ENCODE measurements at regions not wholly inside any gene's neighbourhood (a gene's known extent, or its start where the extent isn't known, plus 50 kb on each side); places are given as distances from the start of the nearest gene placed in this dataset.
"Not testable (repeated sequence)": the region's sequence is repeated elsewhere in the genome, so short reads cannot be mapped to it uniquely, and the experiment has no call there.

GRCh38 chr16:6726621-6727020 is 606.0 kb upstream of the RBFOX1 start:
- 55 to 79% (median 70%) methylated on average over 4 of the region's 4 CpGs for WGBS, 4 donors
- intact Hi-C loops (cut with DNase I) = no loop called here

GRCh38 chr16:6725634-6726331 is 606.9 kb upstream of the RBFOX1 start:
- Histone ChIP-seq H3K9me3 (peaks cover 0 to 7% (median 0%) of the 10 kb centered on the region in 12 donors), H3K4me1 (no peaks in the 10 kb centered on the region), H3K27ac (no peak overlapping the region), H3K4me3 (no peak overlapping the region), H3K36me3 (no peaks in the 10 kb centered on the region), H3K27me3 (peaks cover 0 to 7% (median 0%) of the 10 kb centered on the region in 9 donors)
- TF ChIP-seq CTCF (IDR thresholded peaks at IDR 0.05) (no peak), POLR2A (IDR thresholded peaks at IDR 0.05) (no peak)
- ATAC-seq (no peak), DNase-seq (no peak)
- WGBS, 4 donors = 40 to 42% (median 42%) methylated on average over 7 of the region's 7 CpGs
- intact Hi-C loops (cut with DNase I) = no loop called here

More at GRCh38 chr16:6726621-6727020, 606.0 kb upstream of the RBFOX1 start:
- Histone ChIP-seq H3K9me3 (peaks cover 0 to 7% (median 0%) of the 10 kb centered on the region in 12 donors), H3K4me3 (no peak overlapping the region), H3K4me1 (no peaks in the 10 kb centered on the region), H3K36me3 (no peaks in the 10 kb centered on the region), H3K27ac (no peak overlapping the region), H3K27me3 (peaks cover 0 to 7% (median 0%) of the 10 kb centered on the region in 9 donors)
- ATAC-seq = no peak
- no peak for TF ChIP-seq CTCF (IDR thresholded peaks at IDR 0.05)
- no peak for TF ChIP-seq POLR2A (IDR thresholded peaks at IDR 0.05)
- DNase-seq = no peak

DNA sequence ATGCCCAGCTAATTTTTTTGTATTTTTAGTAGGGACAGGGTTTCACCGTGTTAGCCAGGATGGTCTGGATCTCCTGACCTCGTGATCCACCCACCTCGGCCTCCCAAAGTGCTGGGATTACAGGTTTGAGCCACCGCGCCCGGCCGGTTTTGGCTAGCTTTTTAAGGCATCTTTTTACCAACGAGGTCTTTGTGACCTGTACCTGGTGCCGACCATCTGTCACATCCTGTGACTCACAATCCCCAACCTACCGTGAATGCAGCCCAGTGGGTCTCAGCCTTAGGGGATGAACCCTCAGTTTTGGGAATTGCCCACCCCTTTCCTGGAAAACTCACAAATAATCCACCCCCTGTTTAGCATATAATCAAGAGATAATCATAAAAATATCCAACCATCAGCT is 607.4 kb upstream of the RBFOX1 start:
- H3K36me3 ChIP-seq; H3K4me1 ChIP-seq; H3K27ac ChIP-seq; DNase-seq; ATAC-seq; H3K4me3 ChIP-seq; H3K27me3 ChIP-seq; H3K9me3 ChIP-seq; intact Hi-C loops (cut with DNase I): not testable (repeated sequence)
- WGBS, 4 donors = 79 to 87% (median 85%) methylated on average over 10 of the region's 10 CpGs

GRCh38 chr16:6722786-6723185 is 609.9 kb upstream of the RBFOX1 start:
- Histone ChIP-seq H3K27ac (no peak overlapping the region), H3K27me3 (peaks cover 0 to 3% (median 0%) of the 10 kb centered on the region in 9 donors), H3K4me3 (no peak overlapping the region), H3K36me3 (no peaks in the 10 kb centered on the region), H3K4me1 (no peaks in the 10 kb centered on the region), H3K9me3 (peaks cover 0 to 7% (median 0%) of the 10 kb centered on the region in 12 donors)
- intact Hi-C loops (cut with DNase I) = no loop called here
- TF ChIP-seq POLR2A (IDR thresholded peaks at IDR 0.05) (no peak), CTCF (IDR thresholded peaks at IDR 0.05) (no peak)
- DNase-seq (no peak), ATAC-seq (no peak)
- WGBS, 4 donors = 37 to 43% (median 41%) methylated on average over 3 of the region's 3 CpGs

DNA sequence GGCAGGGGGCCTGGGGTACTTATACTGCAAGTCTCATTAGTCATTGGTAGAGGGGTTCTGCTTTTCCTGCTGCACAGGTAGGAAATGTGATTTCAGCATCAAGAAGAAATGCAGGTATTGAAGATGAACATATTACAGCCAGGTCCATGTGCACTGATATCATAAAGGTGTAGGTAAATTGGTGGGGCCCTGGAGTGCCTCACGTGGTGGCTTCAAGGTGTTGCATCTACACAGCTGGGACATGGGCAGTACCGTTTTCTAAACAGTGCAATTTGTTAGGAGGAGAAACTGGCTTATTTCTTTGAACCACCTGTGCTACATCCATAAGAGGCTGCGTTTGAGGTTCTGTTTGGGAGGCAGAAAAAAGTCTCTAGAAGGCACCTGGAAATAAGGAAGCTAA is 618.1 kb upstream of the RBFOX1 start:
- intact Hi-C loops (cut with DNase I) = no loop called here
- H3K9me3 ChIP-seq = no peaks in the 10 kb centered on the region
- no peak overlapping the region for H3K27ac ChIP-seq
- H3K36me3 ChIP-seq = no peaks in the 10 kb centered on the region
- 39 to 53% (median 46%) methylated on average over 3 of the region's 3 CpGs for WGBS, 4 donors
- DNase-seq = no peak
- H3K4me1 ChIP-seq = no peaks in the 10 kb centered on the region
- no peak overlapping the region for H3K4me3 ChIP-seq
- TF ChIP-seq POLR2A (IDR thresholded peaks at IDR 0.05) (no peak), CTCF (IDR thresholded peaks at IDR 0.05) (no peak)
- no peaks in the 10 kb centered on the region for H3K27me3 ChIP-seq
- ATAC-seq = no peak

Data from heart left ventricle (tissue), 16 donors.